A549 (cell line): ENCODE measurements at regions not wholly inside any gene's neighbourhood (a gene's known extent, or its start where the extent isn't known, plus 50 kb on each side); places are given as distances from the start of the nearest gene placed in this dataset.

Source experiments
- HDAC2 ChIP-seq: fragments of 200-600 bp; sonication (generic); IDR thresholded peaks from 2 replicates; pipeline ENCODE4 v1.6.1; 2016
- POLR2A ChIP-seq: IDR thresholded peaks from 2 replicates; pipeline ENCODE4 v1.6.1; 2012; ENCODE audit warnings: mild to moderate bottlenecking, low read length
- TF ChIP-seq, protein P1 (sequence below): IDR thresholded peaks from 2 replicates; pipeline ENCODE4 v1.6.1; 2012

DNA sequence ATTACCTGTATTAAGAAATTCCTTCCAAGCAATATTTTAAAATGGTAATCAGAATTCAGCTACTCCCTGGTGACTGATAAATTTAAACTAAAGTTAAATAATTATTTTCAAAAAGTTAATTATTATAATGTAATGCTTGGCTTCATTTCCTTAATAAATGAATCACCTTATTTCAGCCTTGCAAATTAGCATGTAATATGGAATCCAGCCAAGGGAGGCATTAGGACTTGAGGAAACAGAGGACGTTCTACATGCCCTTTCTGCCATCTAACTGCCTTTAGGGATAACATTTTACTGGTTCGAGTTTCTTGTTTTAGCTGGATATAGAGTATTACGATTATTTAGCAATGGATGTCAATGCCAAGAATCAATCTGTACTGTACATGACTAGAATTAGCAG lies 636.3 kb downstream of the TSN start:
- TF ChIP-seq POLR2A (no peak), HDAC2 (no peak)
- TF ChIP-seq, protein P1, sequence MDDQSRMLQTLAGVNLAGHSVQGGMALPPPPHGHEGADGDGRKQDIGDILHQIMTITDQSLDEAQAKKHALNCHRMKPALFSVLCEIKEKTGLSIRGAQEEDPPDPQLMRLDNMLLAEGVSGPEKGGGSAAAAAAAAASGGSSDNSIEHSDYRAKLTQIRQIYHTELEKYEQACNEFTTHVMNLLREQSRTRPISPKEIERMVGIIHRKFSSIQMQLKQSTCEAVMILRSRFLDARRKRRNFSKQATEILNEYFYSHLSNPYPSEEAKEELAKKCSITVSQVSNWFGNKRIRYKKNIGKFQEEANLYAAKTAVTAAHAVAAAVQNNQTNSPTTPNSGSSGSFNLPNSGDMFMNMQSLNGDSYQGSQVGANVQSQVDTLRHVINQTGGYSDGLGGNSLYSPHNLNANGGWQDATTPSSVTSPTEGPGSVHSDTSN, result no peak
